ENCODE measurements at regions not wholly inside any gene's neighbourhood (a gene's known extent, or its start where the extent isn't known, plus 50 kb on each side); places are given as distances from the start of the nearest gene placed in this dataset.

DNA sequence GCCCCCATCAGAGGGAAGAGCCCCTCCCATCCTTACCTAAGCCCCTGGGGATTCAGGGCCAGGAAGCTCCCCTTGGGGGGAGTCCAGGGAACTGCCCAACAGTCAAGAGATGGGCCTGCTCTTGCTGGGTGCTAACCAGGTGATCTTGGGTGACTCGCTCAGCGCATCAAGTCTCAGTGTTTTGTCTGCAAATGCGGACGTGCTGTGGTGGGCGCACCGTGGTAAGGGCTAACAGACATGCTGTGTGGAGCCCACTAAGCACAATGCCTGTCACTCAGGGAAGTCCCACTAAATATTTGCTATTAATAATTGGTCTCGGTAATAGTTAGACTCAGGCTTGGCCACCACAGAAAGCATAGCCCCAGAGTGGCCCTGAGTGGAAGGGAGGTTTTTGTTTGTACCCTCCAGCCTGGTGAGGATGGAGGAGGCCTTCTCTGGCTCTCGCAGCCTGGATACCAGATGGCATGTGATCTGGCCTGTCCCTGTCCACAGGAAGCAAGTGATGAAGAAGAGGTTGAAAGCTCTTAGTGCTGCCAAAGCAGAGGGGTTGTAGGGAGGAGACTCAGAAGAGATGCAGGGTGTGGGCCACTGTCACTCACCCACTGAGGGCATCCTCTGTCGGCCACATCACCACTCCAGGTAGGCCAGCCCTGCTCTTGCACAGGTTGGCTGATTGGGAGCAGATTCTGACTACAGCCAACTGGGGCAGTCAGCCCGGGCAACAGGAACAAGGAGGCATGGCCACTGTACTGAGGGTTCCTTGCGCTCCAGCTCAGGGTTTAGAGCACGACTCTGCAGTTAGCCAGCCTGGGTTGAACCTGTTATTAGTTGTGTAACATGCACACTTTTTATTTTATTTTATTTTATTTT lies 69.8 kb upstream of the KSR1 start:
- TF ChIP-seq EZH2 (IDR thresholded peaks at IDR 0.05; ENCODE audit: borderline replicate concordance, low read depth, low read length, severe bottlenecking) = no peak
- TF ChIP-seq, protein P1, sequence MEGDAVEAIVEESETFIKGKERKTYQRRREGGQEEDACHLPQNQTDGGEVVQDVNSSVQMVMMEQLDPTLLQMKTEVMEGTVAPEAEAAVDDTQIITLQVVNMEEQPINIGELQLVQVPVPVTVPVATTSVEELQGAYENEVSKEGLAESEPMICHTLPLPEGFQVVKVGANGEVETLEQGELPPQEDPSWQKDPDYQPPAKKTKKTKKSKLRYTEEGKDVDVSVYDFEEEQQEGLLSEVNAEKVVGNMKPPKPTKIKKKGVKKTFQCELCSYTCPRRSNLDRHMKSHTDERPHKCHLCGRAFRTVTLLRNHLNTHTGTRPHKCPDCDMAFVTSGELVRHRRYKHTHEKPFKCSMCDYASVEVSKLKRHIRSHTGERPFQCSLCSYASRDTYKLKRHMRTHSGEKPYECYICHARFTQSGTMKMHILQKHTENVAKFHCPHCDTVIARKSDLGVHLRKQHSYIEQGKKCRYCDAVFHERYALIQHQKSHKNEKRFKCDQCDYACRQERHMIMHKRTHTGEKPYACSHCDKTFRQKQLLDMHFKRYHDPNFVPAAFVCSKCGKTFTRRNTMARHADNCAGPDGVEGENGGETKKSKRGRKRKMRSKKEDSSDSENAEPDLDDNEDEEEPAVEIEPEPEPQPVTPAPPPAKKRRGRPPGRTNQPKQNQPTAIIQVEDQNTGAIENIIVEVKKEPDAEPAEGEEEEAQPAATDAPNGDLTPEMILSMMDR (IDR thresholded peaks at IDR 0.05; ENCODE audit: borderline replicate concordance, extremely low read depth, low read length, poor library complexity, severe bottlenecking) = no peak

All from DND-41 (cell line).